Activated CD4-positive, CD25-positive, alpha-beta regulatory T cell treated with anti-CD3 and anti-CD28 coated beads, Interleukin-2, amount 50 U/mL, for 72 hours (primary cell): ENCODE measurements at regions not wholly inside any gene's neighbourhood (a gene's known extent, or its start where the extent isn't known, plus 50 kb on each side); places are given as distances from the start of the nearest gene placed in this dataset.
"Not testable (repeated sequence)": the region's sequence is repeated elsewhere in the genome, so short reads cannot be mapped to it uniquely, and the experiment has no call there.

Experiments
- DNase-seq: peaks from one replicate; pipeline ENCODE4 v3.0.0; 2021

DNA sequence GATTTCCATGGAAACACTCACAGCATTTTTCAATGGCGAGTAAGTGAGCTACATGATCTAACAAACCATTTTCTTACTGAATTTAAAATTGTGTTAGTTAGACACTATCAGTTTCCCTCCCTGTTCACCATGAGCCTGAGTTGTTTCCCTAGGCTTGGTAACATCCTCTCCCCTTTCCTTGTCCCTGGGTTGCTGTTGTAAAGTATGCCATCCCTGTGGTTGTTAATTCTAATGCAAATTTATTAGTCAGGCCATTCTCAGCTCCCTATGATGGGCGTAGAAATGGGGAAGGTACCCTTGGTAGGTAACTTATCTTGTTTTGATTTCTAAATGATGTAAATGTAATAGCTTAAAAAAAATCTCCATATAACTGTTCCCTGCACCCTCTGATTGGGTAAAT is 143.0 kb downstream of the SPATA31A6 start:
- not testable (repeated sequence) for DNase-seq

DNA sequence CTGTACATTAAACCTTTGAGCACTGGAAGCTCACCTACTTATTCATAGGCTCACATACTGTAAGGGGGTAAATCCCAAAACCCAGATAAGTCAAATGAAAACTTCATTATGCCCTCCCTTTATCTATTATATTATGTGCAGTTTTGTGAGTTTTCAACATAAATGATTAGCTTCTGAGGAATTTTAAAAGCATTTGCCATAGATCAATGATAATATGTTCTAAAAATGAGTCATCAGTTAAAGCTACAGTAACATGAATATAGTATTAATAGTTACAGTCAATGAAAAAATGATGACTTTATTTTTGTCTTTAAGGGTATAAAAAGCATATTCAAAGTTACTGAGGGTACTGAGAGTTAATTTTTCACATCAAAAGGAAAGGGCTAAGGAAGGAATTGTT is 151.9 kb downstream of the SPATA31A6 start:
- not testable (repeated sequence) for DNase-seq

DNA sequence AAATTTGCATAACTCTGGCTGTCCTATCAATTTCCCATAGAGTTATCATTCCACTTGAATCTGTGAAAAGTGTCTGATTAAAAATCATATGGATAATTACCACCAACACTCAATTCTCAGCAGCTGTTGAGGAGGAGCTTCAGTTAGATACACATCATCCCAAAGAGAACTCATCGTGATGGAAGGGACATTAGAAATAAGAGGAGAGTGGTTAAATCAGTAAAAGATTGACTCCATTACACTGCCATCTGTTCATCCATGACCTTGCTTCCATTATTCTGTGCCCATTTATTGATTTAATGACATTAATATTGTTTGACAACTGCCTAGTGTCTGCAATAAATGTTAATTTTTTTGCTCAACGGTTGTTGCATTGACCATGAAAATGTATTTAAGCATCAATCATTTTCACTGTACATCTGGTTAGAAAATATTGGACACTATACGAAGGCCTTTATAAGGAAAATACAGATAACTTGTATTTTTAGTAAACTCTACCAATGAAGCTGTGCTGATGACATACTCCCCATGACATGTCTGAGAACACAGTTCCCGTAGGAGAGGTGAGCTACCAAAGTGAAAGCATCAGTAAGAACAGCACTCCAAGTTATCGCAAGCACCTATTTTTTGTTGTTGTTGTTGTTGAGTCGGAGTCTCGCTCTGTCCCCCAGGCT is 152.7 kb downstream of the SPATA31A6 start:
- DNase-seq, result not testable (repeated sequence)

DNA sequence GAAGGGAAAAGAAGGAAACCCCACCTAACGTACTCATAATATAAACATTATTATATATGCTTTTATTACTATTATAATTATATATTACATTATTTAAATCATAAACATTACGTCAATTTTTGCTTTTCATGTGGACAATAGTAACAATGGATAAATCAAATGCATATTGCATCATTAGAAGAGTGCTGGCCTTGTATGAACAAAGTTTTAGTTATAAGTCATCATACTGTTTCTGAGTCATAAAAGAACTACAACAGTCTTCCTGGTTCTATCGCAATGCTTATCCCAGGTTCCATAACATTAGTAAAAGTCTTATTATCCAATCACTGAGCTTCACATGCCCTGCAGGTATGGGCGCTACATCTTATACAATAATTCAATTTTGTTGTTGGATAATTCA is 154.8 kb downstream of the SPATA31A6 start:
- not testable (repeated sequence) for DNase-seq

- not testable (repeated sequence) for DNase-seq
These were observed 156.4 kb downstream of the SPATA31A6 start for GRCh38 chr9:42339671-42340434.

- DNase-seq, result not testable (repeated sequence)
These were observed 156.9 kb downstream of the SPATA31A6 start for GRCh38 chr9:42340435-42340723.

DNA sequence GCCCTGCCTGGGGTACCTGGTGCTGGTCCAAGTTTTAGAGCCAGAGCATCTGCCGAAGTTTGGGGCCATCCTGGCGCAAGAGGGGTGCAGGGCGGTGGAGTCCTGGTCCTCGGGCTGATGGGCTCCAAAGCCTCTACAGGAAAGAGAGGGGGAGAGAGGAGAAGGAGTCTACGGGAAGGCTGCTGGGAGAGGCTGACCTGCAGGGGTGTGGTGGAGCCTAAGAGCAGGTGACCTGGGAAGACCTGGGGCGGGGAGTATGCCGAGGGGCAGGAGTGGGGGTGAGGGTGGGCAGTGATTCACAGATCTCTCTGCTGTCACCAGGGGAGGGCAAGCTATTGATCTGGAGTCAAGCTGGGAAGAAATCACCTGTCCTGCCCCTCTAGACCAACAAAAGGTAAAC is 158.4 kb downstream of the SPATA31A6 start:
- DNase-seq, result not testable (repeated sequence)

- not testable (repeated sequence) for DNase-seq
These were observed 158.8 kb downstream of the SPATA31A6 start for GRCh38 chr9:42342297-42342696.

DNA sequence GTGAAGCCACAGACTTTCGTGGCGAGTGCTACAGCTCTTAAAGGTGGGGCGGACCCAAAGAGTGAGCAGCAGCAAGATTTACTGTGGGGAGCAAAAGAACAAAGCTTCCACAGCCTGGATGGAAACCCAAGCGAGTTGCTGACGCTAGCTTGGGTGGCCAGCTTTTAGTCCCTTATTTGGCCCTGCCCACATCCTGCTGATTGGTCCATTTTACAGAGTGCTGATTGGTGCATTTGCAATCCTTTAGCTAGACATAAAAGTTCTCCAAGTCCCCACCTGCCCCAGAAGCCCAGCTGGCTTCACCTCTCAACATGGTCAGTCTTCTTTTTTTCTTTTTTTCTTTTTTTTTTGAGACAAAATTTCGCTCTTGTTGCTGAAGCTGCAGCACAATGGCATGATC is 161.0 kb downstream of the SPATA31A6 start:
- not testable (repeated sequence) for DNase-seq

DNA sequence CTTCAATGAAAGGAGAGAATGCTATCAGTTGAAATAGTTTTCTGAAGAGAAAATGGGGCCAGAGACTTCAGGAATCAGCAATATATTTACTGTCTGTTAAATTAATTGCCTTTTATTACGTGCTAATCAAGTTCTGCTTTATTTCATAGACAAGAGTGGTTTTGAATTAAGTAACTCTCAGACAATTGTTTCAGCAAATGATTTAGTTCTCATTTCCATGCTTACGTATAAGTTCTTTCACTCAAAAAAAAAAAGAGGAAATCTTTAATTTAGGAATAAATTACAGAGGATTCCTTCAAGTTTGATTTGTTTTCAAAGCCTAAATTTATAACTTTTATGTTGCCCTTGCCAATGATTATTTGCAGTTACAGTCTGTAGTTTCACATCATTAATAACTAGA is 163.5 kb downstream of the SPATA31A6 start:
- DNase-seq, result not testable (repeated sequence)

DNA sequence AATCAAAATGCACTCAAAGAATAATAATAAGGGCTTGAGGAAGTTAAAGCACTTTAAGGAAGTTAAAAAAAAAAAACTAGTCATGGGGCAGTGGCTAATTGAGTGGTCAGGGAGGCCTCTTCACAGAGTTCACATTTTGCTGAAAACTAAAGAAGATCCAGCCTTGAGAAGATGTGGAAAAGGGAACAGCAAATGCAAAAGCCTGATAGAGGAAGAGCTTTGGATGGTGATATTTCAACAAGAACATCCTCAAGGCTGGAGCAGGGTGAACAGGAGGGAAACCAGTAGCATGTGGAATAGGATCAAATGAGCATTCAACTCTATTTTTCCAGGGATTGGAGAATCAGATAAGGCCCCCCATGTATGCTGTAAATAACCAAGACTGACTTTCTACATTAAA is 165.7 kb downstream of the SPATA31A6 start:
- DNase-seq, result not testable (repeated sequence)

- not testable (repeated sequence) for DNase-seq
These were observed 167.0 kb downstream of the SPATA31A6 start for GRCh38 chr9:42350412-42350811.

GRCh38 chr9:42357604-42358373 is 174.3 kb downstream of the SPATA31A6 start:
- not testable (repeated sequence) for DNase-seq

GRCh38 chr9:42358626-42359247 is 175.3 kb downstream of the SPATA31A6 start:
- not testable (repeated sequence) for DNase-seq

GRCh38 chr9:42364410-42365243 is 181.2 kb downstream of the SPATA31A6 start:
- DNase-seq, result not testable (repeated sequence)

- not testable (repeated sequence) for DNase-seq
These were observed 181.9 kb downstream of the SPATA31A6 start for GRCh38 chr9:42365244-42365945.

GRCh38 chr9:42368279-42368881 is 184.9 kb downstream of the SPATA31A6 start:
- DNase-seq, result not testable (repeated sequence)

- DNase-seq, result not testable (repeated sequence)
These were observed 186.7 kb downstream of the SPATA31A6 start for GRCh38 chr9:42370172-42370571.

GRCh38 chr9:42371417-42371816 is 188.0 kb downstream of the SPATA31A6 start:
- not testable (repeated sequence) for DNase-seq

GRCh38 chr9:42377530-42378417 is 194.3 kb downstream of the SPATA31A6 start:
- DNase-seq, result not testable (repeated sequence)
